Osteoblast (primary cell): ENCODE measurements at regions not wholly inside any gene's neighbourhood (a gene's known extent, or its start where the extent isn't known, plus 50 kb on each side); places are given as distances from the start of the nearest gene placed in this dataset.

ENCODE experiments used
- DNase-seq: peaks from one replicate; pipeline ENCODE4 v3.0.0; 2011; ENCODE audit warnings: low spot score, mixed read lengths; ENCODE audit not compliant: insufficient read length; ENCODE audit errors: missing footprints
- H2AFZ ChIP-seq: 2 replicates; pipeline ENCODE4 v1.6.0; 2011; ENCODE audit warnings: mild to moderate bottlenecking, low read length
- H3K27ac ChIP-seq: 2 replicates; pipeline ENCODE4 v1.5.1; 2011; ENCODE audit warnings: mild to moderate bottlenecking, low read depth, low read length, moderate library complexity
- H3K27me3 ChIP-seq: 2 replicates; pipeline ENCODE4 v1.6.0; 2012; ENCODE audit warnings: mild to moderate bottlenecking, control low read depth, inconsistent platforms, low read length, moderate library complexity; ENCODE audit not compliant: insufficient read depth
- H3K36me3 ChIP-seq: 2 replicates; pipeline ENCODE4 v1.5.1; 2011; ENCODE audit warnings: mild to moderate bottlenecking, low read length, control low read depth, moderate library complexity; ENCODE audit not compliant: insufficient read depth
- H3K4me1 ChIP-seq: 2 replicates; pipeline ENCODE4 v1.5.1; 2011; ENCODE audit warnings: mild to moderate bottlenecking, low read length, control low read depth, moderate library complexity; ENCODE audit not compliant: insufficient read depth
- H3K4me2 ChIP-seq: 2 replicates; pipeline ENCODE4 v1.6.0; 2011; ENCODE audit warnings: mild to moderate bottlenecking, low read length; ENCODE audit not compliant: insufficient read depth
- H3K4me3 ChIP-seq: fragments of 200-600 bp; sonication (generic); 3 replicates; pipeline ENCODE4 v1.5.1; 2012; ENCODE audit warnings: mild to moderate bottlenecking, low read length, inconsistent platforms; ENCODE audit not compliant: insufficient read depth
- H3K79me2 ChIP-seq: 2 replicates; pipeline ENCODE4 v1.6.0; 2012; ENCODE audit warnings: mild to moderate bottlenecking, low read length, control low read depth, inconsistent platforms; ENCODE audit not compliant: insufficient read depth
- H3K9me3 ChIP-seq: 2 replicates; pipeline ENCODE4 v1.5.1; 2011; ENCODE audit warnings: low read depth, low read length, control low read depth
- H4K20me1 ChIP-seq: 2 replicates; pipeline ENCODE4 v1.6.0; 2012; ENCODE audit warnings: mild to moderate bottlenecking, low read length, control low read depth; ENCODE audit not compliant: insufficient read depth
- CTCF ChIP-seq: IDR thresholded peaks from 2 replicates; pipeline ENCODE4 v1.5.1; 2011; ENCODE audit warnings: mild to moderate bottlenecking, low read depth, low read length, moderate library complexity; ENCODE audit errors: extremely low read depth

DNA sequence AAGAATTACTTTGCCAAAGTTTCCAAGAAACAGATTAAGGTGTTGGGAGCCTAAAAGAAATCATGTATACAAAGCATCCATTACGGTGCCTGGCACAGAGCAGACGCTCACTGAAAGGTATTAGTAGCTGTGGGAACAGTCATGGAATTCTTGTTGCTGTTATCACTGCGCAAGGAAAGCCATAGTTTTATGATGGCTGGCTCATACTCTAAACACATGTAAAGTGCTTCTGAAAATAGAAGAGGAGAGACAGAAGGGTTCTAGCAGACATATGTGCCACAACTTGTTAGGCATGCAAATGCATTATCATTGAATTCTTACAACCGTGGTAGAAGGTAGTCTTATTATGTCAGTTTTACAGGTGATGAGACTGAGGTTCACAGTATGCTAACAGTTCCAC, 112.4 kb downstream of the TENT5A start:
- Histone ChIP-seq H3K4me2 (no peak overlapping the region), H3K79me2 (no peaks in the 10 kb centered on the region), H3K27ac (no peak overlapping the region), H3K36me3 (no peaks in the 10 kb centered on the region), H2AFZ (no peak overlapping the region), H3K27me3 (no peaks in the 10 kb centered on the region), H3K4me3 (no peak overlapping the region), H4K20me1 (no peaks in the 10 kb centered on the region), H3K9me3 (no peaks in the 10 kb centered on the region), H3K4me1 (no peaks in the 10 kb centered on the region)
- no peak for TF ChIP-seq CTCF
- no peak for DNase-seq

DNA sequence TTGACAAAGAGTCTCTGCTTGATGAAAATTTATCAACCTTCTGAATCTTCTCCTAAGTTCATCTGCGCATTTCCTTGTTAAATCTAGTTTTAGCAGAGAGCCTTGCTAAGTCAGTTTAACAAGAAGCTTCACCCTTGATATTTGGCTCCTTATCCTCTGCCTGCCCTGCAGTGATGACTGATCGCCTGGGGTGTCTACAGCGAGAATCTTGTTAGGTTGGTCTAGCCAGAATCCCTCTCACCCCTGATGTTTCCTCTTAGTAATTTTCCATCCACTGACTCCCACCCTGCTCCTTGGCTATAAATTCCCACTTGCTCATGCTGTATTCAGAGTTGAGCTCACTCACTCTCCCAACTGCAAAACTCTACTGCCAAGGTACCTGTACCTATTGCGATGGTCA, 114.1 kb downstream of the TENT5A start:
- H3K27ac ChIP-seq = no peak overlapping the region
- no peaks in the 10 kb centered on the region for H3K4me1 ChIP-seq
- H3K27me3 ChIP-seq = no peaks in the 10 kb centered on the region
- no peak for DNase-seq
- no peak for TF ChIP-seq CTCF
- no peaks in the 10 kb centered on the region for H3K79me2 ChIP-seq
- H2AFZ ChIP-seq = no peak overlapping the region
- no peak overlapping the region for H3K4me3 ChIP-seq
- H3K4me2 ChIP-seq = no peak overlapping the region
- H3K36me3 ChIP-seq = no peaks in the 10 kb centered on the region
- H4K20me1 ChIP-seq = no peaks in the 10 kb centered on the region
- no peaks in the 10 kb centered on the region for H3K9me3 ChIP-seq

DNA sequence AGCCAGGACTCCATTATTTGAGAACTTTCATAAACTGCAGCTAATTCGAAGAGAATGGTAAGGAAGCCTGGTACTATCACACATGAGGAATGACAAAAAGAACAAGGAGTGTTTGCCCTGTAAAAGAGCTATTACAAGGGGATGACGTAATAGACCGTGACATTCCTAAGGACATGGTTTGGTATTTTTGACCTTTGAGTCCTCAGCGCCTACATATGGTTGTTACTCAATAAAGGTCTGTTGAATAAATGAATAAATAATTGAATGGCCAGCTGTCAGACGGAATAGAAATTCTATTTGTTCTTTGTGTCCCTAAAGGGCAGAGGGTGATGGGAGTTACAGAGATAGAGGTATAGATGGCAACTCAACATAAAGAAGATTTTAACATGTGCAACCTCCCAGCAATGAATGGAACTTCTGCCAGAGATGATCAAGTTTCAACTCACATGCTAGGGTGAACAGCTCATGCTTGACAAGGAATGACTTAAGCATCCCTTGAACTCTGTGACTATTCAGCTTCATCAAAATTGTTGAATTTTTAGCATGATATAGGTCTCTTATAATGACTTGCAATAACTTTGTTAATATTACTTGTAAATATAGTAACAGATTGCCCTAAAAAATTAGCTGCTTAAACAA, 115.4 kb downstream of the TENT5A start:
- H3K9me3 ChIP-seq = no peaks in the 10 kb centered on the region
- H3K4me2 ChIP-seq = no peak overlapping the region
- no peaks in the 10 kb centered on the region for H3K27me3 ChIP-seq
- no peaks in the 10 kb centered on the region for H4K20me1 ChIP-seq
- H3K79me2 ChIP-seq = no peaks in the 10 kb centered on the region
- no peaks in the 10 kb centered on the region for H3K36me3 ChIP-seq
- no peak overlapping the region for H2AFZ ChIP-seq
- TF ChIP-seq CTCF = no peak
- DNase-seq = no peak
- no peaks in the 10 kb centered on the region for H3K4me1 ChIP-seq
- H3K27ac ChIP-seq = no peak overlapping the region
- no peak overlapping the region for H3K4me3 ChIP-seq

- Histone ChIP-seq H3K36me3 (no peaks in the 10 kb centered on the region), H2AFZ (no peak overlapping the region), H3K4me2 (no peak overlapping the region), H4K20me1 (no peaks in the 10 kb centered on the region), H3K27ac (no peak overlapping the region), H3K4me3 (no peak overlapping the region), H3K27me3 (no peaks in the 10 kb centered on the region), H3K79me2 (no peaks in the 10 kb centered on the region), H3K4me1 (no peaks in the 10 kb centered on the region), H3K9me3 (peaks cover 5% of the 10 kb centered on the region)
- no peak for DNase-seq
- TF ChIP-seq CTCF = no peak
Measured at GRCh38 chr6:81634155-81634880, 118.2 kb downstream of the TENT5A start.
